Lung microvascular endothelial cell (primary cell): ENCODE measurements at regions not wholly inside any gene's neighbourhood (a gene's known extent, or its start where the extent isn't known, plus 50 kb on each side); places are given as distances from the start of the nearest gene placed in this dataset.

Source experiments
- DNase-seq, 2 donors: peaks; one replicate each; pipeline versions ENCODE4 v3.0.0 to v3.0.0-alpha.2; 2010; ENCODE audit warnings: low read depth in 2 of 2

GRCh38 chr4:122555216-122555615 lies 65.7 kb downstream of the IL21 start:
- peak; percentile 4 to 5 for DNase-seq

- DNase-seq = no peak
Observed at GRCh38 chr4:122553432-122553831, 67.4 kb downstream of the IL21 start.

- no peak for DNase-seq
Observed at GRCh38 chr4:122552898-122553297, 68.0 kb downstream of the IL21 start.

GRCh38 chr4:122548886-122549630 lies 71.8 kb downstream of the IL21 start:
- no peak for DNase-seq

GRCh38 chr4:122548452-122548851 lies 72.4 kb downstream of the IL21 start:
- no peak for DNase-seq

- DNase-seq = peak; percentile 17 to 75
Observed at GRCh38 chr4:122542411-122543236, 78.2 kb downstream of the IL21 start.

- no peak for DNase-seq
Observed at GRCh38 chr4:122541996-122542395, 78.9 kb downstream of the IL21 start.

- no peak for DNase-seq
Observed at GRCh38 chr4:122540838-122541237, 80.0 kb downstream of the IL21 start.

- peak; percentile 2 to 43 for DNase-seq
Observed at GRCh38 chr4:122539861-122540465, 80.9 kb downstream of the IL21 start.

- no peak for DNase-seq
Observed at GRCh38 chr4:122537388-122538135, 81.0 kb upstream of the IL2 start.

- no peak for DNase-seq
Observed at GRCh38 chr4:122536001-122536400, 79.5 kb upstream of the IL2 start.

GRCh38 chr4:122534776-122535175 lies 78.3 kb upstream of the IL2 start:
- DNase-seq = no peak

GRCh38 chr4:122533841-122534240 lies 77.3 kb upstream of the IL2 start:
- no peak for DNase-seq

- DNase-seq = no peak
Observed at GRCh38 chr4:122532766-122533165, 76.2 kb upstream of the IL2 start.

GRCh38 chr4:122531514-122531913 lies 75.0 kb upstream of the IL2 start:
- no peak for DNase-seq

GRCh38 chr4:122531038-122531437 lies 74.5 kb upstream of the IL2 start:
- no peak for DNase-seq

GRCh38 chr4:122528879-122529278 lies 72.4 kb upstream of the IL2 start:
- no peak for DNase-seq

GRCh38 chr4:122525865-122526264 lies 69.3 kb upstream of the IL2 start:
- no peak for DNase-seq

- no peak for DNase-seq
Observed at GRCh38 chr4:122524176-122524575, 67.7 kb upstream of the IL2 start.

GRCh38 chr4:122522944-122523343 lies 66.4 kb upstream of the IL2 start:
- DNase-seq = no peak

- DNase-seq = no peak
Observed at GRCh38 chr4:122517345-122517744, 60.8 kb upstream of the IL2 start.

GRCh38 chr4:122516376-122516775 lies 59.9 kb upstream of the IL2 start:
- no peak for DNase-seq
